HG02885 (cell line): ENCODE measurements at regions not wholly inside any gene's neighbourhood (a gene's known extent, or its start where the extent isn't known, plus 50 kb on each side); places are given as distances from the start of the nearest gene placed in this dataset.
A peak's percentile ranks its signal among the peaks of the same experiment; 100 is the strongest.
"Not testable (repeated sequence)": the region's sequence is repeated elsewhere in the genome, so short reads cannot be mapped to it uniquely, and the experiment has no call there.

Experiments
- ATAC-seq: cut with Tn5 transposase; IDR thresholded peaks from one replicate; pipeline ENCODE4 v1.9.1; 2021; ENCODE audit warnings: mild to moderate bottlenecking; ENCODE audit not compliant: unreplicated experiment, poor library complexity

DNA sequence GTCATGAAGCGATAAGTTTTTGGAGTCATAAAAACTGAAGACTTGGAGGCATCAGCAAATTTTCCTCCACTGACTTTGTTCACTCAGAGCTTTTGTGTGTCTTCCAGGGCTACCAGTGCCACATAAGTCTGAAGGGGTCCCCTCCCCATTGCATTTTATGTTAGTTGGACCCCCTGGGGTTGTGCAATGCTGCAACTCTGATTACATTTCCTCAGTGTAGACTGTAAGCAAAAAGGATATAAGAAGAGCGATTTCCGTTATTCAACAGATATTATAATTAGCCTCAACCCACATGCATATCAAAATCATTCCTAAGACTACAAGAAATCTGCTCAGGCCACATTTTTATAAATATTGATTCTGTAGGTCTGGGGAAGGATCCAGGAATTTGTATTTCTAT, 324.0 kb downstream of the TDRD3 start:
- ATAC-seq: no peak

DNA sequence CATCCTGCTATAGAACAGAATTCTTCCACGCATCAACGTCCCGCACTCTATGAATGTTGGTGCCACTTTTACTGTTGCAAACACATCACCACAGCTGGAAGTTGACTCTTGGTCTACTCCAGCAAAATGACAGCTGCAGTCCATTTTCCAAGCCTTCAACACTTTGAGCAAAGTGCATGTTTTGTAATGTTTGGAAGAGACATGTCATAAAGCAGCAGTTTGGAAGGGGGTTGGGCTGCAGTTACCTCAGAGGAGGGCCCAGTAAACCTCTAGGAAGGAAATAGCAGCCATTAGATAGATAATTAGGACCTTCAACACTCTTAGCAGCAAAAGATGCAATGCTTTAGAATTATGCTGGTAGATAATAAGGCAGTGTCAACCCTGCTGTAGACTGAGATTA, 323.6 kb downstream of the TDRD3 start:
- ATAC-seq: no peak

DNA sequence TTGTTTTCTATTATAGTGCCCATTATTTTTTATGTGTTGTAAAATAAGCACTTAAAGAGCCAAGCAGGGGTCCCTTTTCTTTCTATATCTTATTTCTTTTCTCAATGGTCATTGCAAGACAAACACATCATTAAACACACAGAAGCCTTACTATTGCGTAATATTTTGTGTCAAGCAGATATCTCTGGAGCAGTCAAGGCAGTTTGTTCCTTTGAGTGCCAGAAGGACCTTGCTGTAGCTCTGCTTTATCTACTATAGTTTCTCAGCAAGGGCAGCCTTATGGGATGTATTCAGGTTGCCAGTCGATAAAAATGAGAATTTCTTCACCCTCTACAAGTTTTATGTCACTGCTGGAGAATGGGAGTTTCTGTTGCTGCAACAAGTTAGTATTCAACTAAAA, 319.3 kb downstream of the TDRD3 start:
- ATAC-seq: no peak

DNA sequence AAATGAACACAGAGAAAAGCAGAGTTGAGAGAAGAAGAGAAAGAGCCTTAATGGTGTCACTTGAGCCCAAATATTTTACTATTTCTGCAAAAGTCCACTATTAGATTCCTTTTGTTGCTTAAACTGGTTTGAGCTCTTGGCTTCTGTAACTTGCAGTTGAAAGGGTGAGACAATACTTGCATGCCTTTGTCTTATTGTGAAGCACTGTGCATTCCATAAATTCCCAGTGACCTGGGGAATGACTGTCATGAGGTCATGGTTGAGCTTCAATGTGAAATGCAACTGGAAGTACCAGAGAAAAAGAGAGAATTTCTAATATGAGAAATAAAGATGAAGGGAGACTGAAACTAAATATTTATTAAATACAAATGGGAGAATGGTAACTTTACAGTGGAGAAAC, 310.9 kb downstream of the TDRD3 start:
- no peak for ATAC-seq

DNA sequence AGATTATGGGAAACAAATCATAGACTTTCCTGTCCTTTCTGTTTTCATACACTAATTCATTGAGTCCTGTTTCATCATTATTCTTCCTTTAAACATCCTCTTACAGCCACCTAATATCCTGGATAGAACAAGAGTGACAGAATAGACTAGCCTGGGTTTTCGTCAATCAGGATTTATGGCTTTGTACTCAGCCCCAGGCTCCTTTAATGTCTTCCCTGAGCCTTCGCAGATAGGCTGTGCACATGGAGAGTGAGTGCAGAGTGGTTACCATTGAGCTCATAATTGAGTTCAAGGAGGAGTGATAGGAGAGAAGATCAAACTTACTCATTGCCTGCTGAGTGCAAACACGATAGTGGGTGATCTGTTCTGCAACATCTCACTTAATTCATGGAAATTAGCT, 304.9 kb downstream of the TDRD3 start:
- ATAC-seq: no peak

DNA sequence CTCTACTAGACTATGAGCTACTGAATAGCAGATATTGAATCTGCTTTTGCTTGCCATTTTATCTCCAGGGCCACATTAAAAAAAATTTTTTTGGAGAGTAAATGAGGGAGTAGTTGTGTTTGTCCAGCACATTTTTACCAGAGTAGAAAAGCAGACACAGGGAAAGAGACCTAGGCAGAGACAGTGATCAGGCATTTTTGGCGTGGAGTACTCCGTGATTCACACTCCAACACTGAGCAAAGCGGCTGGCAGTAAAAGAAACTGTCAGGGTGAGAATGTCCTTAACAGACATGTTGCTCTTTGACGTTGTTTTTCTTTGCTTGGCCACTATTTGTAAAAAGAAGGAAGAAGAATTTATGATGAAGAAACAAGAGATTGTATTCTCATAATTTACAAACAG, 304.0 kb downstream of the TDRD3 start:
- no peak for ATAC-seq

DNA sequence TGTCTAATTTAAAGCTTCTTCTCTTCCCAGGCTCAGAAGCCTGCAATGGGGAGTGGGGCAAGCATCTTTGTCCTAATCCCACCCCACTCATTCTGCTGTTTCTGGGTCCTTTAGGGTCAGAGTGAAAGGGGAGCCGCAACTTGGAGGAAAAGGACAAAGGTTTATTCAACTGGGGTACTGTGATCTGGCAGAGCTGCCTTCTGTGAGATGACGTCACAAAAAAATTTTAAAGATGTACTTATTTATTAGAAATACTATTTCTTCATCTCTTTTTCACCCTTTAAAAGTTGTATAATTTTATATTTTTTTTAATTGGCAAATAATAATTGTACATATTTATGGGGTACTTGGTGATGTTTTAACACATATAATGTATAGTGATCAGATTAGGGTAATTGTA, 302.6 kb downstream of the TDRD3 start:
- no peak for ATAC-seq

DNA sequence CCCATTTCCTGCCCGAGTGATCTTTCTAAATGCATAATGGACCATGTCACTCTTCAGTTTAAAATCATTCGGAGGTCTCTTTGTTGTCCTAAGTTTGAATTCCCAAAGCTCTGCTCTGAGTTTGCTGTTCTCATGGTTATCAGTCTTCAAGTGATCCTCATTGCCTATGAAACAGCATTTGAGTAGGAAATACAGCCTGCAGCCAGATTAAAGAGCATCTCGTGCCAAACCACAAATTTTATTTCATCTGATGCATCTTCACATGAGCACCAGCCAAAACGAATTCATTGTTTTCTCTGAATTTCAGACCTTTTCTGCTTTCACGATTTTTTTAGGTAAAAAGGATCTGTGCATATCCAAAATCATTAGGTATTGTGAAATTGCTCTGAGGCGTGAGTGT, 299.6 kb downstream of the TDRD3 start:
- ATAC-seq: no peak

DNA sequence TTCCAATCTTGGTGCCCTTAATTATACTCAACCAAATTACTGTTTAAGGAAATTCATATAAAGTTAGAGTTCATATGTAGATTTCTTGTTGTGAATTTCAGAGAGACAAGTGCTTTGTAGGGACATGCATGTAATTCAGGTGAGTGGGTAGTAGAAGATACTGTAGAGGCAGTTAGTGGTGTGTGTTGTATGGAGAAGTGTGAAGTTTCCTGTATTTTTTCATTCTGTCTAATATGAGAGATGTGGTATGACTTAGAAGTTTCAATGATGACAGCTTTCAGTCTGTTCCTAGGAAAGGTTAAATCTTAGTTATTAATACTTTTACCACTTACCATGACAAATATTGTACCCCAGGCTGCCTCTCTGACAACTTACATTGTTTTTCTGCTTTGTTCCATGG, 294.2 kb downstream of the TDRD3 start:
- ATAC-seq: no peak

DNA sequence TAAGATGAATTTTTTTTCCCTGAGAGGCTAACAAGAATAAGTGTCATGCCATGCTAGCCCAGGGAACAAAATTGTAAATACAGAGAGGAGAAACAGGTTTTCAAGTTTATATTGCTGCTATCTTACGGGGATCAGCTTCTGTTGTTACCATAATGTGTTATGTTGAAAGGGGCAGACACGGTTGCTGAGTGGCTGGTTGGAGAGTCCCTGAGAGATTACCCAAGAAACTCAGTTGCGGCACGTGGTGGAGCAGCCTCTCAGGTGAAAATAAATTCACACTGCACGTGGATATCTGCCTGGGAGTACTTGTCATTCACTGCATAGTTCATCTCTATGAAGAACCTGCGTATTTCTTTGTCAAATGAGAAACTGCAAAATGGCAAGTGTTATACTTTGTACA, 293.6 kb downstream of the TDRD3 start:
- ATAC-seq: no peak

DNA sequence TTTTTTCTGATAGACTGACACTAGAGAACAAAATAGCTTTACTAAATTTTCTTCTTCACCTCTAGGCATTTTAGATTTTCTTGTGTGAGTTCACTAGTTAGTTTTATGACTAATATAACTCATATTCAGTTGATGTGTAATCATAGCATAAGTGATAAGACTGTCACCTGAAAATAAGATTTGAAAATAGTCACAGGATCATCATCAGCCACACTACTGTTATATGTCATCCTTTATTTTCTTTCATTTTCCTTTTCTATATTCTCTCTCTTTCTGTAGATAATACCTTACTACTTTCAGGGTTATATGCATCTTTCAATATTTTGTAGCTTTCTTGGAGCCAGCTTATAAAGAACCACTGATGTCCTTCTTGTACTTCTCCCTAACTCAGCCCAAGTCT, 292.6 kb downstream of the TDRD3 start:
- no peak for ATAC-seq

DNA sequence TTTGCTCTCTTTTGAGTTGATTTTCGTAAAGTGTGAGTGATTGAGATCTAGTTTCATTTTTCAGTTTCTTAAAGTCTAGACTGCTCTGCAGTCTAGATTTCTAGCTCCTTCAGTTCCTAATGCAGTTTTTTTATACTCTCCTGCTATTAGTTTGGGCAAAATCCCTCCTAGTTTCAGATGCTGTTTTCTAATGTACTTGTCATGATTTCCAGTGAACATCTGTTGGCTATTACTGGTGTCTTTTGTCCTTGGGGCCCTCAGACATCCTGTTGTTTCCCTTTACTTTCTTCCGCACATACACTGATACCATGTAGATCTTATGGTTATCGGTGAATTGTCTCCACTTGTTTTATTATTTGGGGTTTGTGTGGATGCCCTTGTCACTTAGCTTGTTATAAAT, 292.1 kb downstream of the TDRD3 start:
- no peak for ATAC-seq

DNA sequence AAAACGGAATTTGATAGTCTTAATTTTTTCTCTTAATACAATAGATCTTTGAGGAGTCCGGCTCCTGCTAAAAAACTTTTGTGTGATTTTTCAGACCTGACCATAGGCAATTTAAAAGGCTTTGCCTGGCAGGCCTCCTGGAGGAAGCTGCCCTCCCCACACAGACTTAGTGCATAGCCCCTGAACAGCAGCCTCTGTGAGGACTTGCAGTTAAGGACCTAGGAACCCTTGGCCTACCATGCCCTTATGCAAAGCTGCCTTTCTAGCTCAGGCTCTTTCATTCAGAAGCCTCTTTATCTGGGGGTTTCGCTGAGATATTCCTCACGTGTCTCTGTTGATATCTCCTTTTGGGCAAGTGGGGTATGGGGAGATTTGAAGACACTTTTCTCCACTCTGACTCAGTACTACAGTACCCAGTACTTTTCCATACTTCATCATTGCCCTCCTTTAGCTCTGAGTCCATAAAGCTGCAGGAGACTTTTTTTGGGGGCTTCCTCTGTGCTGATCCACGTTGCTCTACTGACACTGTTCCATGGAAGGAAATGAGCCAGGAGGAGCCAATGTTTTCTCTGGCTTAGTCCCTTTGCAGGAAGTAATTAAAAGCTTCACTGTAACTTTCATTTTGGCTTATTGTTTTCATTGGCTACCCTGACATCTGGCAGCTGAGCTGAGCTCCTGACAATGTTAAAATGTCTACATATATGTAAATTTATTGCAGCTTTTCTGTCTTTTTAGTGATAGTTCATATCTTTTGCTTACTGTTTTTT, 283.1 kb downstream of the TDRD3 start:
- ATAC-seq: no peak

DNA sequence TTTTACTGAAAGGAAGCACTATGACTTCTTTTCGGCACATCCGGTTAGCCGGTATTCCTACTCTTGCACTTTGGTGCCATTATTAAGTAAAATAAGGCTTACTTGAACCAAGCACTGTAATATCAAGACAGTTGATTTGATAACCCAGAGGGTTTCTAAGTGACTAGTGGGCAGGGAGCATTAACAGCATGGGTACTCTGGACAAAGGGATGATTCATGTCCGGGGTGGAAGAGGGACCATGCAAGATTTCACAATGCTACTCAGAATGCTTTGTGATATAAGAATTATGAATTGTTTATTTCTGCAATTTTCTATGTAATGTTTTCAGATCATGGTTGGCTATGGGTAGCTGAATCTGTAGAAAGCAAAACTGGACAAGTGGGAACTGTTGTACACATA, 282.1 kb downstream of the TDRD3 start:
- no peak for ATAC-seq

DNA sequence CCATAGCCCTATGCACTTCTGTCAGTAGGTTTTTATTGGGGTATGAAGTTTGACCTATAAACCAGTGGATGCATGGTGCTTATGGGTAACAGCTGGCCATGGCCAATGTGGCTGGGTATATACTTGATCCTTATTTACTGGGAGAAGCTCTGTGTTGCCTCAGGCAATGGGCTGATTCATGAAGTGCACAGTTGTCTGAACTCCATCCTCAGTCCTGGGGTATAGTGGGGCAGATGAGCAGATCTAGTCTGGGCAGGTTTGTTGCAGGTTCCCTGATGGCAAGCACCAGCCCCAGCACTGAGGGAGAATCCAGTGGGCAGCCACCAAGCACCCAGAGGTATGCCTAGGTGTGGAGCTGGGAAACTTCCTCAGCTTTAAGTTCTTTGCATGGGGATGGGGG, 274.4 kb downstream of the TDRD3 start:
- no peak for ATAC-seq

DNA sequence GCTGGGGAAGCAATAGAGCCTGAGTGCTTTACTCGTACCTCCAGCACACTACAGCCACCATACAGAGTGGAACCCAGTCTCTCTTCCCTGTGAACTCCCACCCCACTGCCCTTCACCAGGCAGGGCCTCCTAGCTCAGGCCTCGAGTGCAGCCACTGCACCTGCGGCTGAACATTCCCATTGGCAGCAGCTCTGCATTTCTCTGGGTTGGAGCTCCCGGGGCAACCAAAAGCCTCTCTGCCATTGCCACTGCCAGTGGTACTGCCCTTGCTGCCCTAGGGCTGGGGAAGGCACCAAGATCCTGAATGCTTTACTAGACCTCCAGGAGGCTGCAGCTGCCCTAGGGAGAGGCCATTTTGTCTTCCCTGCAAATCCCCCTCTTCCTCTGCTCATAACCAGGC, 266.8 kb downstream of the TDRD3 start:
- ATAC-seq: no peak

DNA sequence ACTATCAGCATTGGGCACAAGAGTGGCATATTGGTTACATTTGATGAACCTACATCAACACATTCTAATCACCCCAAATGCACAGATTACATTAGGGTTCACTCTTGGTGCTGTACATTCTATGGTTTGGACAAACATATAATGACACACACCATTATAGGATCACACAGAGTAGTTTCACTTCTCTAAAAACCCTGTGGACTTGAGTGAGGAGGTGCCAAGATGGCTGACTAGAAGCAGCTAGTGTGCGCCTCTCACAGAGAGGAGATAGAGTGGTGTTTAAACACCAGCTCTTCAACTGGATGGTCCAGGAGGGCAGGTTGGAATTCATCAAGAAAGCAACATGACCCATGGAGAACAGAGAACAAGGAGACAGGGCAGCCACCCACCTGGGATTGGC, 265.6 kb downstream of the TDRD3 start:
- ATAC-seq: peak; percentile 39

DNA sequence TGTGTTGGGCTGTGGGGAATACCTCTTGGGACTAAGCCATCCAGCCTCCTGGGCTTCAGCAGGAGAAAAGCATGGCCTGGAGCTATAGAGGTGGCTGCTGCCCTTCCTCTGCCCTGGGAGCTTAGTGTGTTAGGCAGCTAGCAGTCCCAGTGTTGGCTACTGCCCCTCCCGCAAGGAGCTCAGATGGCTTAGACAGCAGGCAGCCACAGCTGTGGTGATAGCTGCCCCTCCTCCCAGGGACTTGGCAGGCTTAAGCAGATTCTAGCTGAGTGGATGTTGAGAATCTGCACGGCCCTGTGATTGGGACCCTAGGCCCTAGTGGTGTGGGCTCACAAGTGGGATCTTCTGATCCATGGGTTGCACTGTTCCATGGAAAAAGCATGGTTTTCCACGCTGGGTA, 264.5 kb downstream of the TDRD3 start:
- no peak for ATAC-seq

DNA sequence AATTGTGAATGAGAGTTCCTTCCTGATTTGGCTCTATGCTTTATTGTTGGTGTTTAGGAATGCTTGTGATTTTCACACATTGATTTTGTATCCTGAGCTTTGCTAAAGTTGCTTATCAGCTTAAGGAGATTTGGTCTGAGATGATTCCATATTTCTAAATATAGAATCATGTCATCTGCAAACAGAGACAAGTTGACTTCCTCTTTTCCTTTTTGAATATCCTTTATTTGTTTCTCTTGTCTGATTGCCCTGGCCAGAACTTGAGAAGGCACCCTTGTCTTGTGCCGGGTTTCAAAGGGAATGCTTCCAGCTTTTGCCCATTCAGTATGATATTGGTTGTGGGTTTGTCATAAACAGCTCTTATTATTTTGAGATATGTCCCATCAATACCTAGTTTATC, 260.6 kb downstream of the TDRD3 start:
- ATAC-seq: not testable (repeated sequence)

DNA sequence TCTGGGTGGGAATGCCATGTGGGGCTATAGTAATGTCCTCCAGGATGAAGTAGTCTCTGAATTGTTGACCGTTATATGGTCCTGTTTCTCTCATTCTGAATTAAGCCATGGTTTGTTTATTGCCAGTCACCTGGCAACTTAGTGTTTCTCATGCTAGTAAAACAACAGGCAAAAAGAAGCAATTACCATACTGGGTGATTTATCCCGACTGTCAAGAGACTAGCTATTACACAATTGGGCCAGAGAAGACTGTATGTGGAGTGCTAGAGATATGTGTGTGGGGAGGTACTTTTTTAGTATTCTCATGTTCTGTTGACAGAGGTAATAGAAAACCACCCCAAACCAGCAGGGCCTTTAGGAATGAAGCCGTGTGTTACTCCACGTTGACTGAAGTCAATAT, 258.2 kb downstream of the TDRD3 start:
- ATAC-seq: no peak

DNA sequence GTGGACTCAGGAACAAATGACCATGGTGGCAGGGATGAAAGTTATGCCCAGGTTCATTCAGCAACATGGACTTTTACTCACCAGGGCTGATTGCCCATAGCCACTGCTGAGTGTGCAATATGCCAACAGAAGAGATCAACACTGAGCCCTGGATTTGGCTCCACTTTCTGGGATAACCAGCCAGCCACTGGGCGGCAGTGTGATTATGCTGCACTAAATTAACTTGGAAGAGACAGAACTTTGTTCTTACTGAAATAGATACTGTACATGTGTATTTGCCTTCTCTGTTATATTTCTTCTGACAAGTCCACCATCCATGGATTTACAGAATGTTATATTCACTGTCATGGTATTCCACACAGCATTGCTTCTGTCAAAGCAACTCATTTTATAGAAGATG, 257.4 kb downstream of the TDRD3 start:
- no peak for ATAC-seq

DNA sequence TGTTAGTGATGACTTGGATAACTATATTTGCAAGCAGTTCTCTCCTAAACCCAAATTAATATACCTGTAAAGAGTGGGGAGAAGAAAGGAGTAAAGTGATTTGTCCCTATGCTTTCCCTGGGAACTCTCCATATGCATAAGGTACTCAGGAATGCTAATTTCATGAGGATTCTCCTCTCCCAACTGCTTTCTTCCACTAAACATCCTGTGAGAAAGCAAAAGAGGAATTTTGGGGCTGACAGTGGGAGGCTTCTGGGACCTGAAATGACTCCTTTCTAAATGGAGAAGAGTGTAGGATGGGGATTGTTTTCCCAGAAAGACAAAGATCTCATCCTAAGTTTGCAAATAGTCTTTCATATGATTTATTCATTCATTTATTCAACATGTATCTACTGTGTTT, 250.5 kb downstream of the TDRD3 start:
- no peak for ATAC-seq

DNA sequence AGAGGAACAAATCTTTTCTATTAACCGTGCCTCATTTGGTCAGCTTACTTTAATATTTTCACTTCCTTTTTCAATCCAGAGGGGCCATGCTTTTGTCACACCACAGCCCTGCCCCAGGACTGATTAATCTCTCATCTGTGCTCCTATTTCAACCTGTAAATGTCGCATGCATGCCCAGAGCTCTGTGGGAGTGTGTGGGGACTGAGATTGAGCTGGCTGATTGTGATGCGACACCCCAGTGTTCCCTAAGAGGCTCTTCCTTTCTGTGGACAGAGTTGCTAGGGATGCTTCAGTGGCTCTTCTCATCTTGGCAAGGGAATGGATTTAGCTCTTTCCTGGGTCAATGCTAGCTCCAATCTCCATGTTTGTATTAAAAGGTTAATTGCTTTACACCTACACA, 249.6 kb downstream of the TDRD3 start:
- no peak for ATAC-seq
